Midbrain (tissue), 1 donor: ENCODE measurements at regions not wholly inside any gene's neighbourhood (a gene's known extent, or its start where the extent isn't known, plus 50 kb on each side); places are given as distances from the start of the nearest gene placed in this dataset.

Source experiments
- DNase-seq: peaks from one replicate; lab custom pipeline; 2025; lab: John Stamatoyannopoulos, UW

DNA sequence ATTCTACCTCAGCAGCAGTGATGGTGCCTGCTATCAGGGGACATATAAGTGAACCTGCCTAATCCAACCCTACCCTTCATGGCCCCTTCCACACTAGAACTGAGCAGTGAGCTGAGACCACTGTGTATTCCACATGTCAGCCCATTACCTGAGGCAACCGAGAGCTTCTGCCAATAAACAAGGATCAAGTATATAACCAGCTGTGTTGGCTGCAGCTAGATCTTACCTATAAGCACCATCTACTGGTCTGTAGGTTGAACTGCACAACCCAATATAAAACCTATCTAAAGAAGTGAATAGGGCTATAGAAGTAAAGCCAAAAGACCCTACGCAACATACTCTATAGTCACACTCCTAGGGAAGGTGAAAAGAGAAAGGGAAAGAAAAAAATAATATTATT is 376.9 kb downstream of the HHIPL2 start:
- DNase-seq, result no peak

DNA sequence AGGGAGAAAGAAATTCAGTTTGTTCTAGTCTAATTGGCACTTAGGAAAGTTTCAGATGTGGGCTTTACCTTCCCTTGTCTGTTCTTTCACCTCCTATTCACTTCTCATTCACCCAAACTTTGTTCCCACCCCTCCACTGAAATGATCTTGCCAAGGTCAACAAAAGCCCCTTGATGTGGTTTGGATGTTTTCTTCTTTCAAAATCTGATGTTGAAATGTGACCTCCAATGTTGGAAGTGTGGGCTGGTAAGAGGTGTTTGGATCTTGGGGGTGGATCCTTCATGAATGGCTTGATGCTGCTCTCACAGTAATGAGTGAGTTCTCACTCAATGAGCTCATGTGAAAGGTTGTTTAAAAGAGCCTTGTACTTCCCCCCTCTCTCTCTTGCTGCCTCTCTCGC is 379.3 kb downstream of the HHIPL2 start:
- DNase-seq, result no peak

DNA sequence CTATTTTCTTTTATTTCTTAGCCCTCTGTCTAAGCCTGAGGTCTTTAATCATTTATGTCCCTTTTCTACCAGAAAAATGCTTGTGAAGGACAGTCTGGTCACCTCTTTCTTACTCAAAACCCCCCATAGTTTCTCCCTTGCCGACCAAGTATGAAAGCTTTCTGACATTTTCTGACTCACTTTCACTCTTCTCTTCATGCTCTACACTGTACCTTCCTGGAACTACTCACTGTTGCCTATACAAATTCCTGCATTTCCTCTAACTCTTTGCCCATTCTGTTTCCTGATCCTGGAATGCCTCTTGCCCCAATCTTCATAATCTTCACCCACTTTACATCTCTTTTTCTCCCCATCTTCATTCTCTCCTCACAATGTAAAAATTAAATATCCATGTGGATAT is 380.0 kb downstream of the HHIPL2 start:
- DNase-seq, result no peak

DNA sequence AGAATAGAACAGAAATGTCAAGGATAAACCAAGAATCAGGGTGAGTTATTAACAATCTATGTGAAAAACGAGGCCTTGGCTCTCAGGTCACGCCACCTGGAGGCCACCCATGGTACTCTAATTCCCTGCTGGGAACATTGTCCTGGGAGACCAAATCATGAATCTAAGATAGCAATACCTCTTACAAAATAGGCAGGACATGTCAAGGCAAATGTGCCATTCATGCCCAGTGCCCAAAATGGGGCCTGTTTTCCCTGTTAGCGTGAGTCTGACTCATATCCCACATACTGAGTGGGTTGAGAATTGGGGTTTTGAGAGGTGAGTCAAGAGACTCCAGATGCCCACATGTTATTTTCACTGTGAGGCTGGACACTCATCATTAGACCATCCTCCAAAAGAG is 380.8 kb downstream of the HHIPL2 start:
- DNase-seq, result no peak

DNA sequence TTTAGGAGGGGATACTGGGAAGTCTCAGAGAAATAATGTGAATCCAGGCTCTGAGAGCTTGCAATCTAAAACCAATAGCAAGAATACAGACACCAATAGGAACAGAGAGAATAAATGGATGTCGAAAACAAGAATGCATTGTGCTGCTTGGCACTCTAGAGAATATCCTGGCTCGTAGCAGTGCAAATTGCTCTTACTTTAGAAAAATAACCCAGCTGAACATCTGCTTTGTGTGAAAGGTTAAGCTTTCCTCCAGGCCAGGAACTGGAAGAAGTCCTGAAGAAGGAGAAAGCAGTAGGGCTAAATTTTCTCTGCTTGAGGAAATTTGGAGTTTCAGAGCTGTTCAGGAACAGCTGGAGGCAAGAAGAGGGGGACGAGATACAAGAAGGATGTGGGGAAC is 382.3 kb downstream of the HHIPL2 start:
- DNase-seq, result no peak

DNA sequence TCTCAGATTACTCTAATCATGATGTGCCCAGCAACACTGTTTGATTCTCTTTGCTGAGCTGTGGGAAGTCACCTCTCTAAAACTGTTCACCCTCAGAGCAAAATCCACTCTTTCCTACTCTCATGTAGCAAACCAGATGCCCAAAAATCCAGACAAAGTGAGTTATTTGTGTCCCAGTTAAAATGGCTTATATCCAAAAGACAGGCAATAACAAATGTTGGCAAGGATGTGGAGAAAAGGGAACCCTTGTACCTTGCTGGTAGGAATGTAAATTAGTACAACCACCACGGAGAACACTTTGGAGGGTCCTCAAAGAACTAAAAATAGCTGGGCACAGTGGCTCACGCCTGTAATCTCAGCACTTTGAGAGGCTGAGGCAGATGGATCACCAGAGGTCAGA is 384.0 kb downstream of the HHIPL2 start:
- no peak for DNase-seq

DNA sequence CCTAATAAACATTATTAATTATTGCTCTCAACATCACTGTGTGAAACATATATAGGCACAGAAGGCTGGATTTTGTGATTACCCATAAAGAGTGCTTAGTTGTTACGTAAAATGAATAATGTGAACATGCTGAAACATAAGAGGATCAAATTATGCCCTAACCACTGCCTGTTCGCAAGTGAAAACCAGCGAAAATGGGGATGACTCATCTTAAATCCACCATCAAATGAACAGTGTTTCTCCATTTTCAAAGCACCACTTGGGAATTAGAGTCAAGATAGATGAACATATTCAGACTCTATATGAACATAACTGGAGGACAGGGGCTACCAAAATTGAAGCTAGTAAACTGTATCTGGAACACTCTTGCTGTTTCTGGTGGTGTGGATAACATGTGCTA is 386.2 kb downstream of the HHIPL2 start:
- DNase-seq, result no peak

DNA sequence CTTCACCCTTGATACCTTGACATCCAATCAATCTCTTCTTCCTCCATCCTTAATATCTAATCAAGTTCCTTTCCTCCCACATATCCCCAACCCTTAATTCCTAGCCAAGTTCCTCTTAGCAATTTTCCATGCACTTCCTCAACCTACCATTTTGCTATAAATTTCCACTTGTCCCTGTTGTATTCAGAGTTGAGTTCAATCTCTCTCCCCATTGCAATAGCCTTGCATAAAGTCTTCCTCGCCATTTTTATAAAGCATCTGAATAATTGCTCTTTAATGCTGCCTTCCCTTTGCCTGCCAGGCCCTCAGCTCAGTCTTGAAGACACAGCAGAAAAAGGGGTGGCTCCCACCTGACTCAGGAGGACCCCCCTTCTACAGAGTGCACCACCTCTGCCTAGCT is 390.3 kb downstream of the HHIPL2 start:
- no peak for DNase-seq

DNA sequence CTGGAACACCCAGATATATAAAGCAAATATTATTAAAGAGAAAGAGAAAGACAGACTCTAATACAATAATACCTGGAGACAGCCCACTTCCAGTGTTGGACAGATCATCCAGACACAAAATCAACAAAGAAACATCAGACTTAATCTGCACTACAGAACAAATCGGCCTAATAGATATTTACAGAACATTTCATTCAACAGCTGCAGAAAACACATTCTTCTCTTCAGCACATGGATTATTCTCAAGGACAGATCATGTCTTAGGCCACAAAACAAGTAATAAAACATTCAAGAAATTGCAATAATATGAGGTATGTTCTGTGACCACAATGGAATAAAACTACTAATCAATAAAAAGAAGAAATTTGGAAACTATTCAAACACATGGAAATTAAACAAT is 398.3 kb upstream of the DUSP10 start:
- DNase-seq, result no peak

DNA sequence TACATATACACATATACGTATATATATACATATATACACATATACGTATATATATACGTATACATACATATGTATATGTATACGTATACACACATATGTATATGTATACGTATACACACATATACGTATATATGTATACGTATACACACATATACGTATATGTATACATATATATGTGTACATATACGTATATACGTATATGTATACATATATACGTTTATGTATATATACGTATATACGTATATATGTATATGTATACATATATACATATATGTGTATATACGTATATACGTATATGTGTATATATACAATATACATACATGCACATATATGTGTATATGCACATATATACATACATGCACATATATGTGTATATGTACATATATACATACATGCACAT is 396.2 kb upstream of the DUSP10 start:
- no peak for DNase-seq

DNA sequence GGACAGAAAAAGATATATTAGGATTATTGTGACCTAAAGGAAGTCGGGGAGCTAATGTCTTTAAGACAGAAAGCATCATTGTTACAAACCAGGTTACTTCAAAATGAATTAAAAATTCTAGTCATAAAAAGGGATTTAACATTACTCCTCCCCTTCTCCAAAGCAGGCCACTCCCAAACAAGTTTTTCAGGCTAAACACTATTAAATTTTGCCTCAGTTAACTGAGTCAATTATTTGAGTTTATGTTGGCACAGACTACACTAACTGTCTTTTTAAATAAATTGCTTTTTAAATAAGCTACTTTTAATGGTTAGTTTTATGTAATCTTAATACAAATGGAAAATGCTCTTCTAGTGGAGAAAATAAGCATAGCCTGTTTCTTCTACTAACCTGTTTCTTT is 395.0 kb upstream of the DUSP10 start:
- DNase-seq, result no peak

DNA sequence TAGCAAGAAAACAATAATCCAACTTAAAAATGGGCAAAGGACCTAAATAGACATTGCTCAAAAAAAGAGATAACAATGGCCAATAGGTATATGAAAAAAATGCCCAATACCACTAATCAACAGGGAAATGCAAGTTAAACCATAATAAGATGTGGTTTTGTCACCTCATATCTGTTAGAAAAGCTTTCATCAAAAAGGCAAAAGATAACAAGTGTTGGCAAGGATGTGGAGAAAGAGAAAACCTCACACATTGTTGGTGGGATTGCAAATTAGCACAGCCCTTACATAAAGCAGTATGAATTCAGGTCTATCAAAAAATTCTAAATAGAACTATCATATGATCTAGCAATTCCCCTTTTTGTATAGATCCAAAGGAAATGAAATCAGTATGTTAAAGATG is 387.2 kb upstream of the DUSP10 start:
- DNase-seq, result no peak

DNA sequence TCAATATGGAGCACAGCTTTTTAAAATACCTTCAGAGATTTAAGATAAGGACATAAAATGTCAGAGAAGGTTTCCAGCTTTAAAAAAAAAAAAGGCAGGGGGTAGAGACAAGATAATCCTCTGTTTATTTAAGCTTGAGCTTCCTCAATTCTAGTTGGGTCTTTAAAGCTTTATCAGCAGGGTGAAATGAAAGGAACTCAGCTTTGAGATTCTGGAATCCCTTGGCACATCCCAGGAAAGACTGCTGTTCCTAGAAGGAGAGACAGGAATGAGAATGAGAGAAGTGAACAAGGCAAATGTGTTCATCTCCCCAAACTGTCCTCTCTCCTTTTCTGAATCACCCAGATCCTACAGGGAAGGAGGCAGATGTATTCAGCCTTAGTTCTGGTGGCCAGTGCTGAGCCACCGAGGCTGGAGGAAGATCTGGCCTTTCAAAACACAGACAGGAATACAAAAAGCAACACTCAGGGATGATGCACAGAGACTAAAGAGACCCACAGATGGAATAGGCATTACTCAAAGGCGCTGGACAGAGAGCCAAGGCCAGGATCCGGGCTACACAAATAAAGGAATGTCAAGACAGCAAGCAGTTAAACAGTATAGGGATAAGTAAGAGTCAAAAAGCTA is 385.8 kb upstream of the DUSP10 start:
- DNase-seq, result no peak

DNA sequence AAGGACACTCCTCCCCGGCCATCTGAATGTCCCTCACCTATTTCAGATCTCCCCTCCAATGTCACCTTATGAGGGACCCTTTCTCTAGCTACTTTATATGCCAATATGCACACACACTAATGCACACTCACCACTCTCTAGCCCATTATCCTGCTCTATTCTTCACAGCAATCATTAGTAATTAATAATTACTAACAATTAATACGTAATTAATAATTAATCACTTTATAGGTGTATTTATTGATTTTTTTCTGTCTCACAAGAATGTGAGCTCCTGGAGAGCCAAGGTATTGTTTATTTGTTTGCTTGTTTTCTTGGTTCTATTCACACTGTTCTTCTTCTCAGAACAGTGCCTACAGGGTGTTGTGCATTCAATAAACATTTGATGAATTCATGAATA is 385.2 kb upstream of the DUSP10 start:
- no peak for DNase-seq

DNA sequence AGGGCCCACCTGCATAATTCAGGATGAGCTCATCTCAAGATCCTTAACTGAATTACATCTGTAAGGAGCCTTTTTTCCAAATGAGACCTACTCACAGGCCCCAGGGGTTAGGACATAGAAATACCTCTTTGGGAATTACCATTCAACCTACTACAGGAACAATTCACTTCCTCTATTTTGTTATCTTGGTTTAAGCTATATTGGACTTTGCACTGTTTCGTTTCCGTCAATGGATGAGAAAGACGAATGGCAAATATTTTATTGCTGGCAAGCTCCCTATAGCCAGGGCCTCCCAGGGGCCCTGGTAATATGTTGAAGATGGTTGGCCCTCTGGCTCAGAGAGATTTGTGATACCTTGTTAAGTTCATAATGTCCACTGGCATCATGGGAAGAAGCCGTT is 384.2 kb upstream of the DUSP10 start:
- DNase-seq, result no peak

DNA sequence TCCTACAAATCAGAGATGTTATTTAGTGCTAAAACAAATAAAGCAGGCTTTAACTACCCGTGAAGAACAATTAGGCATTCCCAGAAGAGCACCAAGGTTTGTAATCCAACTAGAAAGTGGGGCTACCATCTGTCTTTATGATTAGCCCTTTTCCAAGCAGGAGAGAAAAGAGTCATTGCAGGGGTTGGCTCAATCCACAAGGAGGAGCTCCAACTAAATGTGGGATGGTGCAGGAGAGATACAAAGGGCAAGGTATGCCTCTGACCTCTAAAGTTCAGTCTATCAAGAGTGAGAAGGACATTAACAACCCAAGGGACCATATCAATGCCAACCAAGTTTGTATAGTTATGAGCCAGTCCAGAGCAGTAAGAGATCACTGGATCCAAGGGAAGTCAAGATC is 382.7 kb upstream of the DUSP10 start:
- no peak for DNase-seq

DNA sequence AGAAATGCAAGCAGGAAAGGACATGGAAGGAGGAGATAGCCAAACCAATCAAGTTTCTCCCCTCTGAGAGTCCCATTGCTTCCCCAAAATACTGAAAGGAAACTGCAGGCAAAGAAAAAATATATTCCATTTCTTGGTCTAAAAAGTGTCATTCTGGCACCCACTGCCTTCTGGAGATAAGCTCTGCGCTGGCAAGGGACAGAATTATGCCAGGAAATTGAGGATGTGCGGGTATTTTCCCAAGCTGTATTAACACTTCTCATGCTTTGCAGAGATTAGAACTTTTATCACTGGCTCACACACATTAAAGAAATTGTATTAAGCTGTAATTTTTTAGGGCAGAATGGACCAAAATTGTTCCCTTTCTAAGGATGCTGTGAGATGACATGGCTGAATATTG is 381.2 kb upstream of the DUSP10 start:
- no peak for DNase-seq

DNA sequence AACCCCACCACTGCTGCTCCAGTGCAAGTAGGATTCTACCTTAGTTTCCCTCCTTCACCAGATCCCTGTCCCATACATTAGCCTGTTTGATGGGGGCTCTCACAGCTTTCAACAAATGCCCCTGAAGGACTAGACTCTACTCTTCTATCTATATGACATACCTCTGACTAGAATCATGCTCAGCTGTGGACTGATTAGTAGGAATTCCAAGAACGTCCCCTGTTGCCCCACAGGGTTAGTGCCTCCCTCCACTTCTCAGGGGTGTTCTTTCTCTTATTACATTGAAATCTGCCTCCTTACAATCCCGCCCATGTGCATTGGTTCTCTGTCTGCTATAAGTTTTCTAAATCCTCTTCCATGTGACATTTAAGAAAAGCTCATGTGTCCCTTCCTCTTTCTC is 375.9 kb upstream of the DUSP10 start:
- DNase-seq, result no peak

DNA sequence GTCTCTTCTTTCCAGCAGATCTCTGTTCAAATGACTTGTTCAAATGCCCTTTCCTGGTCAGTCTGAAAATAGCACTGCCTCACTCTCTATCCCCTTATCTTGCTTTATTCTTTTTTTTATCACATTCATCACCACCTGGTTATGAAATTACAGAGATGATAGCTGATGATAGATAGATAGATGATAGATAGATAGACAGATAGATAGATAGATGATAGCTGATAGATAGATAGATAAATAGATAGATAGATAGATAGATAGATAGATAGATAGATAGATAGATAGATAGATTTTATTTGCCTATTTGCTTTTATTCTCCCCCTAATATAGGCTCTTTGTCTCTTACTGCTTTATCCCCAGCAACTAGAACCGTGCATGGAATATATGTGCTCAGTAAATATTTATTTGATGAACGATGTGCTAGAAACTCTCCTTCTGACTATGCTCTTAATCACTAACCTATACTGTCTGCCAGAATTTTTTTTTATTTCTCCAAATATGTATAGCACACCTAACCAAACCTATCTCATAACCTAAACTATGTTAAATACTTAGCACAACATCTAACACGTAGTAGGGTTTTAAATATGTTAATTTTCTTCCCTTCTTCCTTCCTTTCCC is 372.8 kb upstream of the DUSP10 start:
- DNase-seq, result no peak

DNA sequence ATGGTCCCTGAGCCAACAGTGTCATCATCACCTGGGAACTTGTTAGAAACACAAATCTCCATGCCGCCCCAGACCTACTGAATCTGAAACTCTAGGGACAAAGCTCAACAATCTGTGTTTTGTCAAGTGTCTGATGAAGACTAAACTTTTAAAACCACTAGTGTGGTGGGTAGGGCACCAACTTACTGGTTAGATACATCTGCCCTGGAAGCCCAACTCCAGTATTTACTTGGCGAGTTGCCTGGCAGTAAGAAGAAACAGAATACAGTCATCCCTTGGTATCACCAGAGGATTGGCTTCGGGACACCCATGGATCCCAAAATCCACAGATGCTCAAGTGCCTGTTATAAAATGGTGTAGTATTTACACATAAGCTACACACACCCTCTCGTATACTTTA is 367.9 kb upstream of the DUSP10 start:
- no peak for DNase-seq

DNA sequence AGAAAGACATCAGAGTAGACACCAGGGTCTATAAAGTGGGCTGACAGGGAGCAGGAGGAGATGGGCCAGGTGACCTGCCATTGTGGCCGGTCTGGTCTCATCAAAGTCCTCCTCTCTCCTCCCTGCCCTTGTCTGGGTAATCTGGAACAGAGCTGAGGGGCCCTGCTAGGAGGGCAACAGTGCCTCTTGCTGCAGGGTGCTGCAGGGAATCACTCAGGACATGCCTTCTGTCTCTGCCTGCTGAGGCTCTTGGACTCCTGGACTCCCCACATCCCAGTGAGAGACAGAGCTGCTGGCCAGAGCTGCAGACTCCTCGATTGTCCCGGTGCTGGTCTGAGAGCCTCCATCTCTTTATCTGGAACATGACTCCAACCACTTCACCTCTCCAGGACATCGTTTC is 366.1 kb upstream of the DUSP10 start:
- DNase-seq, result no peak

DNA sequence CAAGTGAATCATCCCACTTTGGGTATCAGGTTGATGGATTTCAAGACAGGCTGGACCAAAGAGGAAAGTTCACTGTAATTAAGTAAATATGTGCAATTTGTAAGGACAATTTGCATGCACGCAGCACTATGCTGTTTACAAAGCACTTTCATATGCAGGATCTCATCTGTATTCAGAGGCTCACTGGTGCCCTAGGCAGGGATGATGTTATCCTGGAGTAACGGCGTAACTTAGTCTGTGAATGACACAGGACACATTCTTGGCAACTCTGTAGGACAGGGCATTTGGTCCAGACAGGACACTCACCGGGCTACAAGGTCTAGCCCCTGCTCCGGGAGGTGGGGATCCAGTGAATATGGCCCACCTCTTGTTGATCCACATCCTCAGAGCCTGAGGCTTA is 365.4 kb upstream of the DUSP10 start:
- no peak for DNase-seq

DNA sequence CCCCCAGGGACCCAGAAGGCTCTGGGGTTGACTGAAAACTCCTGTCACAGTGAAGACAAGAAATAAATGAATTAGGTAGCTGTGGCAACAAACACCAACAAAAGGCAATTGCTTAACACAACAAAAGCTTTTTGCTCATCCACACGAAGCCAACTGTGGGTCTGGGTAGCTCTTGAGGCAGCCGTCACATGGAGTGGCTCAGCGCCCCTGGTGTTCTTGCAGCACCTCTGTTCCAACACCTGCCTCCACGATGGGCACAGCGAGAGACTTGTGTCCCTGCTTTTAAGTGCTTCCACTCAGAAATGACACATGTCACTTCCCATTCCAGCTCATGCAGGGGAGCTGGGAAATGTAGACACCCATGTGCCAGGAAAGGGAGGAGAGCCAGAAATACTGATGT is 364.5 kb upstream of the DUSP10 start:
- no peak for DNase-seq

DNA sequence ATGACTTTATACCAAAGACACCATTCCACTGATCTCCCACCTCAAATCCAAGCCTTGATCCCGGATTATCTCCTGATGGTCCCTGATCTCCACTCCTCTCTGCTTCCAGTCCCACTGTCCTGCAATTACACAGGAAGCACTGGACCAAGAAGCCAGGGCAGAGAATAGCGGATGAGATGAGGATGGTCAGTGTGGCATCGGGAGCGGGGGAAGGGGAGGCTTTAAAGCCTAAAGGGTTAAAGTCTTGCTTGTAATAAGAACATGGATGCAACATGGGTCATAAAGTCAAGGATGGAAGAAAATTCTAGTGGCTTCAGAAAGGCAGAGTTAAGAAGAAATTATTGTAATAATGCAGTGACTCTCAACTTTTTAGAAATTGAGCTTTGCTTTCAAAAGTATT is 364.0 kb upstream of the DUSP10 start:
- no peak for DNase-seq

DNA sequence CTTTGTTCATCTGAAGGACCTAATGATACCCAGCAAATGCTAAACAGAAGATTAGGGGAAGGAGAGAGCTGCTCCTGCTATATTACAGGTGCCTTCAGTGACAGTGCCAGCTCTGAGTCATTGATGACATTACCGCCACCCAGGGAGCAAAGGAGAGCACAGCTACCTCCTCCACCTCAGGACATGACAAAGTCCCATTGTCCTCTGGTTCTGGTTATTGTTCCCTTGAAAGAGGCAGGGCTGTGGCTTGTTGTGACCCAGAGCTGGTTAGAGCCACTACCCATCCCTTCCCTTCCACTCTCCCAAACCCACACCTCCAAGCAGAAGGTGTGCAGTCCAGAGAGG is 363.5 kb upstream of the DUSP10 start:
- DNase-seq, result no peak
